Activated CD8-positive, alpha-beta memory T cell treated with anti-CD3 and anti-CD28 coated beads, Interleukin-2, amount 10 ng/mL, durations not matched to agents 7 days and 5 days (primary cell): ENCODE measurements at regions not wholly inside any gene's neighbourhood (a gene's known extent, or its start where the extent isn't known, plus 50 kb on each side); places are given as distances from the start of the nearest gene placed in this dataset.
"Not testable (repeated sequence)": the region's sequence is repeated elsewhere in the genome, so short reads cannot be mapped to it uniquely, and the experiment has no call there.

Source experiments
- ATAC-seq: fragments of 150-1000 bp; cut with Tn5 transposase; one replicate; pipeline ENCODE4 v1.10.0; 2021; ENCODE audit warnings: moderate library complexity
- CTCF ChIA-PET: fragments of 350-600 bp; sonication (Branson Sonifier 250); formaldehyde crosslinking; loops from one replicate; lab custom pipeline; 2021; ENCODE audit warnings: antibody characterized with exemption; lab: Charles Lee
- DNase-seq: peaks from one replicate; pipeline ENCODE4 v3.0.0-alpha.2; 2020
- H3K27ac Mint-ChIP-seq: one replicate; pipeline ENCODE4 v1.8.0; 2021; ENCODE audit warnings: mild to moderate bottlenecking, mixed read lengths
- H3K27me3 Mint-ChIP-seq: one replicate; pipeline ENCODE4 v1.8.0; 2021; ENCODE audit warnings: mixed read lengths
- H3K36me3 Mint-ChIP-seq: one replicate; pipeline ENCODE4 v1.8.0; 2021; ENCODE audit warnings: mild to moderate bottlenecking, mixed read lengths
- H3K4me1 Mint-ChIP-seq: one replicate; pipeline ENCODE4 v1.8.0; 2021; ENCODE audit warnings: mixed read lengths
- H3K4me3 Mint-ChIP-seq: one replicate; pipeline ENCODE4 v1.8.0; 2021; ENCODE audit warnings: mild to moderate bottlenecking, moderate library complexity, mixed read lengths
- H3K9me3 Mint-ChIP-seq: one replicate; pipeline ENCODE4 v1.8.0; 2022; ENCODE audit warnings: low read depth, mixed read lengths

GRCh38 chr11:71154261-71154805 is 98.0 kb downstream of the SHANK2 start:
- H3K9me3 Mint-ChIP-seq: no peaks in the 10 kb centered on the region
- no peak for DNase-seq

GRCh38 chr11:71153005-71153390 is 99.4 kb downstream of the SHANK2 start:
- H3K4me3 Mint-ChIP-seq: no peak overlapping the region
- DNase-seq (no peak), ATAC-seq (no peak)
- no peaks in the 10 kb centered on the region for H3K4me1 Mint-ChIP-seq
- H3K9me3 Mint-ChIP-seq: no peaks in the 10 kb centered on the region
- H3K27me3 Mint-ChIP-seq: peaks cover 9% of the 10 kb centered on the region
- H3K36me3 Mint-ChIP-seq: no peaks in the 10 kb centered on the region
- H3K27ac Mint-ChIP-seq: no peak overlapping the region
- CTCF ChIA-PET: no interaction called here

More at GRCh38 chr11:71154261-71154805, 98.0 kb downstream of the SHANK2 start:
- ATAC-seq: no peak
- no peaks in the 10 kb centered on the region for H3K4me1 Mint-ChIP-seq
- H3K27ac Mint-ChIP-seq: no peak overlapping the region
- no peak overlapping the region for H3K4me3 Mint-ChIP-seq
- CTCF ChIA-PET: no interaction called here
- H3K27me3 Mint-ChIP-seq: peaks cover 9% of the 10 kb centered on the region
- H3K36me3 Mint-ChIP-seq: no peaks in the 10 kb centered on the region

DNA sequence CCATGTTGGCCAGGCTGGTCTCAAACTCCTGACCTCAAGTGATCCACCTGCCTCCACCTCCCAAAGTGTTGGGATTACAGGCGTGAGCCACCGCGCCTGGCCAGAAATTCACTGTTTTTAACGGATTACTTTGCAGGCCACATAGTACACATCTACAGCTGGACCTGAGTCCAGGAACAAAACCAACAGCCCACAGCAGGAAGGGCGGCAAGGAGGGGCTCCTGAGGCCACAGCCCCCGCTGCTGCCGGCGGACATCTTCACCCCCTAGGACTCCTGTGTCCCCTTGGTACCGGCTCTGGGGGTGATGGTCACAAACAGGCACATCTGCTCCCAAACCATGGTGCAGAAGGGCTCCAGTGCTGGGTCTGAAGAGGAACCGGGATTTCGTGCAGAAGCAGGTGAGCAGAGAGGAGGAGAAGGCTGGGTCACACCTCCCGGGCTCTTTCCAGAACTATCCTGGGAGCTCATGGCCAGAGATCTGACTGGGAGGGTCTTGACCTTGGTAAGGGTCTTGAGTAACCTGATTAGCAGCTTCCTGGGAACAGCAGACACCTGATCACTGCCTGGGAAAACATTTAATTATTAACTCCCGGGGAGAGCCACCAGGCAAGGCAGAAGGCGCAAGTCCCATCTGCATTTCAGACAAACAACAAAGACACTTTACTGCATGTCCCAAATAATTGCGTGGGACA is 99.9 kb downstream of the SHANK2 start:
- H3K36me3 Mint-ChIP-seq, ATAC-seq, H3K27ac Mint-ChIP-seq, H3K4me3 Mint-ChIP-seq, CTCF ChIA-PET, DNase-seq, H3K4me1 Mint-ChIP-seq, H3K9me3 Mint-ChIP-seq, H3K27me3 Mint-ChIP-seq: not testable (repeated sequence)

- ATAC-seq (no peak), DNase-seq (no peak)
- Mint-ChIP-seq H3K36me3 (no peaks in the 10 kb centered on the region), H3K4me3 (no peak overlapping the region), H3K27ac (no peak overlapping the region), H3K9me3 (no peaks in the 10 kb centered on the region), H3K4me1 (no peaks in the 10 kb centered on the region), H3K27me3 (peaks cover 9% of the 10 kb centered on the region)
- CTCF ChIA-PET: no interaction called here
Observed at GRCh38 chr11:71151561-71151960, 100.8 kb downstream of the SHANK2 start.

GRCh38 chr11:71150859-71151258 is 101.5 kb downstream of the SHANK2 start:
- CTCF ChIA-PET: no interaction called here
- ATAC-seq (no peak), DNase-seq (no peak)
- H3K4me1 Mint-ChIP-seq: no peaks in the 10 kb centered on the region
- H3K36me3 Mint-ChIP-seq: no peaks in the 10 kb centered on the region
- no peak overlapping the region for H3K4me3 Mint-ChIP-seq
- H3K27ac Mint-ChIP-seq: no peak overlapping the region
- peaks cover 9% of the 10 kb centered on the region for H3K27me3 Mint-ChIP-seq
- no peaks in the 10 kb centered on the region for H3K9me3 Mint-ChIP-seq

DNA sequence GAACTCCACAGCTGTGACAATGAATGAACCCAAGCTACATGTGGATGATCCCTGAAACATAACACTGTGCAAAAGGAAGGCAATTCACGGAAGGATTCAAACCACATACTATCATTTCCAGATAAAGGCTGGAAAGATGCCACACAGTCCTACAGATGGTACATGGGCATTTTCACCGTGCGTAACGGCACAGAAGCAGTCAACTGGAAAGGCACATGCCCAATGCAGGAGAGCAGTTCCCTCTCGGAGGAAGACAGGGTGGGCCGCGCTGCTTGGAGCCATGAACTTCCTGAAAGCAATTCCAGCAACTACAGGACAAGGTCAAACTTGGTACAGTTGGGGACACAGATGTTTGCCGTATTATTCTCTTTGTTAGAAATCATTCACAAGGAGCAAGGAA is 103.7 kb downstream of the SHANK2 start:
- CTCF ChIA-PET: no interaction called here
- Mint-ChIP-seq H3K36me3 (no peaks in the 10 kb centered on the region), H3K27ac (no peak overlapping the region), H3K4me1 (no peaks in the 10 kb centered on the region), H3K4me3 (no peak overlapping the region), H3K9me3 (no peaks in the 10 kb centered on the region), H3K27me3 (peaks cover 9% of the 10 kb centered on the region)
- DNase-seq: no peak
- no peak for ATAC-seq

- H3K4me3 Mint-ChIP-seq: no peak overlapping the region
Observed at GRCh38 chr11:71147331-71147730, 105.0 kb downstream of the SHANK2 start.

DNA sequence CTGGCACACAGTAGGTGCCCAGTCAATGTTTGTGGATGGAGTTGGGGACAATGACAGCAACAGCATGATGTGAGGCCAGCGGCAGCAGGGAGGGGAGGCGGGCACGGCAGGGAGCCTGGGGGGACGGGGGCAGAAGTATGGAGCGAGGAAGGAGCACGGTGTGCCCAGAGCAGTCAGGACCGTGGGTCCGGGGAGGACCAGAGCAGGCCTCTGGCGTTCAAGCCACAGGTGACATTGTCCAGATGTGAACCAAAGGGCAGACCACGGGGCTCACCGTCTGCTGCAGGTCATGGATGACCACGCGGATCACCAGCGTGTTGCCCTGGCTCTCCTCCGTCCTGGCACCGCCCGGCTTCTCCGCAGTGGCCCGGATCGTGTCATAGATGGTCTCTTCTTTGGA is 105.5 kb downstream of the SHANK2 start:
- Mint-ChIP-seq H3K27ac (no peak overlapping the region), H3K4me3 (no peak overlapping the region), H3K9me3 (no peaks in the 10 kb centered on the region), H3K36me3 (no peaks in the 10 kb centered on the region), H3K4me1 (no peaks in the 10 kb centered on the region), H3K27me3 (no peaks in the 10 kb centered on the region)
- CTCF ChIA-PET: no interaction called here
- ATAC-seq (no peak), DNase-seq (no peak)

More at GRCh38 chr11:71147331-71147730, 105.0 kb downstream of the SHANK2 start:
- CTCF ChIA-PET: no interaction called here
- ATAC-seq: no peak
- DNase-seq: no peak
- Mint-ChIP-seq H3K27me3 (peaks cover 2% of the 10 kb centered on the region), H3K9me3 (no peaks in the 10 kb centered on the region), H3K27ac (no peak overlapping the region), H3K4me1 (no peaks in the 10 kb centered on the region), H3K36me3 (no peaks in the 10 kb centered on the region)

DNA sequence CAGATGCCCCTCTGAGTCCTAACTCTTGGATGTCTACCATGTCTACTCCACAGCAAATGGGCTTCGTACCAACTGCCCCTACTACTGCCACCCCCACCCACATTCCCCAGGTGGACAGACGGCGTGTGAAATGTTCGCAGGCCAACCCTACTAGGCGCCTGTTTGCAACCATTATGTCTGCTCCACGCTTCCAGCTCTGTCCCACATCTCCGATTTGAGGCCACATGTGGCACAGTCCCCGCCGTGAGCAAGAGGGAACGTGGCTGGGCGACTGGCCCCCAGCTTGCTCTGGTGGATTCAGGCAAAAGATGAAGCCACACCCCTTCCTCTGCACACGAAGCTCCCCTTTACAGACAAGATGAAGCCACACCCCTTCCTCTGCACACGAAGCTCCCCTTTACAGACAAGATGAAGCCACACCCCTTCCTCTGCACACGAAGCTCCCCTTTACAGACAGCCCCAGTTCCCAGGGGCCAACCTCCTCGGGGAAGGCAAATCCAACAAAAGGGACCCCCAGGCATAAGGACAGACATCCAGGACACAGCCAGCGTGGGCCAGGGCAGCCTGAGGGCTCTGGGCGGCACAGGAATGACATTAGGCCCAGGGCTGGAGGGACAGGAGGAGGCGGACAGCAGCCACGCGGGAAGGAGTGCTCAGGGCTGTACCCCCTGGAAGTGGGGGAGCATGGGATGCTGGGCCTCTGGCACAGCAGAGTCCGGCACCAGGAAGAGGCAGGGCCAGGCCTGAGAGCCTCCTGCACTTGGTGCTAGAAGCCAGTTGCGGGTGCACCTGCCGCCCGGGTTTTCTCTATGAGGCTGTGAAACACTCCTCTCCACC is 106.2 kb downstream of the SHANK2 start:
- CTCF ChIA-PET: no interaction called here
- H3K4me1 Mint-ChIP-seq: no peaks in the 10 kb centered on the region
- H3K27ac Mint-ChIP-seq: no peak overlapping the region
- no peaks in the 10 kb centered on the region for H3K36me3 Mint-ChIP-seq
- no peaks in the 10 kb centered on the region for H3K9me3 Mint-ChIP-seq
- DNase-seq (no peak), ATAC-seq (no peak)
- no peaks in the 10 kb centered on the region for H3K27me3 Mint-ChIP-seq
- no peak overlapping the region for H3K4me3 Mint-ChIP-seq

- CTCF ChIA-PET: no interaction called here
- ATAC-seq: no peak
- Mint-ChIP-seq H3K4me3 (no peak overlapping the region), H3K4me1 (no peaks in the 10 kb centered on the region), H3K36me3 (no peaks in the 10 kb centered on the region), H3K9me3 (no peaks in the 10 kb centered on the region), H3K27me3 (no peaks in the 10 kb centered on the region), H3K27ac (no peak overlapping the region)
- no peak for DNase-seq
Observed at GRCh38 chr11:71145368-71145767, 107.0 kb downstream of the SHANK2 start.

GRCh38 chr11:71144736-71145135 is 107.6 kb downstream of the SHANK2 start:
- CTCF ChIA-PET: no interaction called here
- Mint-ChIP-seq H3K4me3 (no peak overlapping the region), H3K9me3 (no peaks in the 10 kb centered on the region), H3K4me1 (no peaks in the 10 kb centered on the region), H3K27ac (no peak overlapping the region), H3K27me3 (no peaks in the 10 kb centered on the region), H3K36me3 (no peaks in the 10 kb centered on the region)
- ATAC-seq (no peak), DNase-seq (no peak)

DNA sequence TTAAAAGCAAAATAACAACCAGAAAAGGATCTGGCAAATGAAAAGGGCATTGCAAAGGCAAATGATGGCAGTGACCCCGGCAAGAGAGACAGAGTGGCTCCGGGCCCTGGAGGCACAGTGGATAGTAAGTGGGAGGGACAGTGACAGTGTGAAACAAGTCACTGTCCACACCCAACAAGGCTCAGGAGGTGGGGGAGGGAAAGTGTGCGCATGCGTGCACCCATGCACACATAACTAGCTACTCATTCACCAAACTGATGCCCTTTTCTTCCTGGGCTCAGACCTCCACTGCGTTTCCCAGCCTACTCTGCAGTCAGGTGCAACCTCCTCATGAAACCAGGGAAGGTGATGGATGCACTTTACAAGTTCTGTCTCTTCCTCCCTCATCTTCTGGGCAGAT is 108.4 kb downstream of the SHANK2 start:
- Mint-ChIP-seq H3K36me3 (no peaks in the 10 kb centered on the region), H3K4me1 (no peaks in the 10 kb centered on the region)
- no peak for DNase-seq

DNA sequence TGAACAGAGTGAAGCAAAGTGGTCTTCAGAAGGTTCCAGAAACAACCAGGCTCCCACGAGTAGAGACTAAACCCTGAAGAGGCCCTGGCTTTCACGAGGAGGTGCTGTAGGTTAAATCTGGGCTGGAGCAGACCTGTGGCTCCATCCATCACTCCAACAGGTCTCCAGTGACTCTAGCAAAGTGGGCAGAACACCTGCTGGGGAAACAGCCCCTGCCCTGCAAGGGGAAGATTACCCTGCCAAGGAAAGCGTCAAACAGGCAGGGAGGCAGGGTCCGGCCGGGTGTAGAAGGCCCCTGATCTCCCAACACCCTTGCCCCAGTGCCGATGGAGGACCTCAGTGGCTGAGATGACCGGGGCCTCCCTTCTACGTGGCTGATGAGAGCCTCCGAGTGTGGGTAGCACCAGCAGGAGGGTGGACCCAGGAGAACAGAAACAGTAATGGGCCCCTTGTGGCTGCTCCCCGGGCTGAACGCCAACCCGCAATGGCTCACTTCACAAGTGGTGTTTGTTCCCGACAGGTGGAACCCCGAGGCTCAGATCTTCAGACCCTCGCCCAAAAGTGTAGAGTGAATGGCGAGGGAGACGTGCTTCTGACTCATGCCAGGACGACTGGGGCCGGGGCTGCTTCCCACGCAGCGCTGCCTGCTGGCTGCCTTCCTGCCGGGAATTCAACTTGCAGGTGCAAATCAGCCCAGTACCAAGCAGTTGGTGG is 112.0 kb downstream of the SHANK2 start:
- Mint-ChIP-seq H3K36me3 (no peaks in the 10 kb centered on the region), H3K27me3 (no peaks in the 10 kb centered on the region), H3K4me1 (no peaks in the 10 kb centered on the region), H3K4me3 (no peak overlapping the region), H3K9me3 (no peaks in the 10 kb centered on the region), H3K27ac (no peak overlapping the region)
- DNase-seq: no peak
- CTCF ChIA-PET: no interaction called here
- ATAC-seq: no peak

More for the DNA sequence above, 108.4 kb downstream of the SHANK2 start:
- H3K27ac Mint-ChIP-seq: no peak overlapping the region
- no peaks in the 10 kb centered on the region for H3K9me3 Mint-ChIP-seq
- H3K27me3 Mint-ChIP-seq: no peaks in the 10 kb centered on the region
- CTCF ChIA-PET: no interaction called here
- H3K4me3 Mint-ChIP-seq: no peak overlapping the region
- no peak for ATAC-seq
